ENCODE measurements at regions not wholly inside any gene's neighbourhood (a gene's known extent, or its start where the extent isn't known, plus 50 kb on each side); places are given as distances from the start of the nearest gene placed in this dataset.

DNA sequence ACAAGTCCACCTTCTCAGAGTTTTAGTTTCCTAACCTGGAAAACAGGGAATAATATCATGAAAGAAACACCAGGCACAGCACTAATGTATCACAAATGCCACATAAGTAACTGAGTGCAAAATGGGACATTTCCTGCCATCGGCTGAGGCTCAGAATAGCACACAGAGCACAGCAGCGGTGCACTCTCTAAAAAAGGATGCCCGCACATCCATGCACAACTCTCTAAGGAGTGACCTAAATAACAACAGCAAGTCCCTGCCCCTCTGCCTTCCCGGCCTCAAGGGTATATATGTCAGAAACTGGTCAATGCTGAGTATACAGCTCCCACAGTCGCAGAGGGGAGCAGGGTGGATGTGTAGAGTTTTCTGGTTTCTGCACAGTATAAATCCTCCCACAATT, 100.1 kb upstream of the ERG start:
- TF ChIP-seq, protein P1, sequence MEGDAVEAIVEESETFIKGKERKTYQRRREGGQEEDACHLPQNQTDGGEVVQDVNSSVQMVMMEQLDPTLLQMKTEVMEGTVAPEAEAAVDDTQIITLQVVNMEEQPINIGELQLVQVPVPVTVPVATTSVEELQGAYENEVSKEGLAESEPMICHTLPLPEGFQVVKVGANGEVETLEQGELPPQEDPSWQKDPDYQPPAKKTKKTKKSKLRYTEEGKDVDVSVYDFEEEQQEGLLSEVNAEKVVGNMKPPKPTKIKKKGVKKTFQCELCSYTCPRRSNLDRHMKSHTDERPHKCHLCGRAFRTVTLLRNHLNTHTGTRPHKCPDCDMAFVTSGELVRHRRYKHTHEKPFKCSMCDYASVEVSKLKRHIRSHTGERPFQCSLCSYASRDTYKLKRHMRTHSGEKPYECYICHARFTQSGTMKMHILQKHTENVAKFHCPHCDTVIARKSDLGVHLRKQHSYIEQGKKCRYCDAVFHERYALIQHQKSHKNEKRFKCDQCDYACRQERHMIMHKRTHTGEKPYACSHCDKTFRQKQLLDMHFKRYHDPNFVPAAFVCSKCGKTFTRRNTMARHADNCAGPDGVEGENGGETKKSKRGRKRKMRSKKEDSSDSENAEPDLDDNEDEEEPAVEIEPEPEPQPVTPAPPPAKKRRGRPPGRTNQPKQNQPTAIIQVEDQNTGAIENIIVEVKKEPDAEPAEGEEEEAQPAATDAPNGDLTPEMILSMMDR (conservative IDR thresholded peaks at IDR 0.05; ENCODE audit: low read depth, low read length), result no peak
- no peak for TF ChIP-seq EZH2 (IDR thresholded peaks at IDR 0.05; ENCODE audit: low read length, unreplicated experiment)
